Bronchial epithelial cell (primary cell): ENCODE measurements at regions not wholly inside any gene's neighbourhood (a gene's known extent, or its start where the extent isn't known, plus 50 kb on each side); places are given as distances from the start of the nearest gene placed in this dataset.

ENCODE experiments used
- DNase-seq: peaks from one replicate; pipeline ENCODE4 v3.0.0-alpha.2; 2010; ENCODE audit warnings: low read depth
- FAIRE-seq: peaks from 2 replicates; lab custom pipeline; 2011; peaks lifted over from hg19 to GRCh38; lab: Jason Lieb, UNC
- H3K27me3 ChIP-seq: 2 replicates; pipeline ENCODE4 v1.5.1; 2011; ENCODE audit warnings: low read length; ENCODE audit not compliant: control insufficient read depth, insufficient read depth
- H3K36me3 ChIP-seq: 2 replicates; pipeline ENCODE4 v1.5.1; 2011; ENCODE audit warnings: low read length; ENCODE audit not compliant: control insufficient read depth, insufficient read depth
- H3K4me3 ChIP-seq: 2 replicates; pipeline ENCODE4 v1.5.1; 2011; ENCODE audit warnings: mild to moderate bottlenecking, low read depth, low read length, control low read depth
- CTCF ChIP-seq: IDR thresholded peaks from 2 replicates; pipeline ENCODE4 v1.5.1; 2011; ENCODE audit warnings: mild to moderate bottlenecking, moderate library complexity, low read length, control low read depth, inconsistent platforms; ENCODE audit not compliant: insufficient read depth, severe bottlenecking

DNA sequence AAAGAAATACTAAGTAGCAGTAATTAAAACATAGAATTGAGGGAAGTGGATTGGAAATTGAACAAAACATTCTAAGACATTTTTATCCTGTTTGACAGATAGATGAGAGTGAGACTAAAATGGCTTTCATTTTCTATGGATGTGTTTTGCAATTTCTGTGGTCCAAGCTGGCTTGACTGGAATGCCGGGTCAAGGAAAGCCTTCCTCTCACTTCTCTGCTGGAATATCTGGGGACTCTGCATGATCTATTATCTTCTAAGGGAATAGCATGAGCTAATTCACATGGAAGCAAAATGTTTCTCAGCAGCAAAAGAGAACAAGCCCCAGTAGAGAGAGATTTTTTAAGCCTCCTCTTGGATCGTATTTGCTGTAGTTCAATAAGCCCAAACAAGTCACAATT is 407.9 kb upstream of the ATXN7L3B start:
- H3K36me3 ChIP-seq: no peaks in the 10 kb centered on the region
- no peaks in the 10 kb centered on the region for H3K27me3 ChIP-seq
- no peak for TF ChIP-seq CTCF
- H3K4me3 ChIP-seq: no peak overlapping the region
- FAIRE-seq (no peak), DNase-seq (no peak)

DNA sequence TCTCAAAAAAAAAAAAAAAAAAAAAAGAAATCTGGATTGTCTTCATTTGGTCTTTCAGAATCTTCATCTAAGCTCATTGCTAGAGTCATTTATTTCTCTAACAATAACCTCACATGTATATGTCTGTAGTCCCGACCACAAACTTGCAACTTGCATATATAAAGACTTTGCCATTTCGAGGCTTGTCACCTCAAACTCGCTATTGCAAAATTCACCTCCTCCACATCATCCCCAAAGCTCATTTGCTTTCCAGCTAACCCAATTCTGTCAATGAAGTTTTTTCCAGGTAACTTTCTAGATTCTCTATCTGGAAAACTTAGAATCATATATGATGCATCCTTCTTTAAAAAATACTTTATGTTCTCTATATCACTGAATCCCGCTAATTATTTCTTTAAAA is 393.2 kb upstream of the ATXN7L3B start:
- TF ChIP-seq CTCF: no peak
- FAIRE-seq (no peak), DNase-seq (no peak)
- Histone ChIP-seq H3K36me3 (no peaks in the 10 kb centered on the region), H3K27me3 (no peaks in the 10 kb centered on the region), H3K4me3 (no peak overlapping the region)

GRCh38 chr12:74145328-74145727 is 392.3 kb upstream of the ATXN7L3B start:
- Histone ChIP-seq H3K36me3 (no peaks in the 10 kb centered on the region), H3K4me3 (no peak overlapping the region), H3K27me3 (no peaks in the 10 kb centered on the region)
- FAIRE-seq (no peak), DNase-seq (no peak)
- TF ChIP-seq CTCF: no peak

DNA sequence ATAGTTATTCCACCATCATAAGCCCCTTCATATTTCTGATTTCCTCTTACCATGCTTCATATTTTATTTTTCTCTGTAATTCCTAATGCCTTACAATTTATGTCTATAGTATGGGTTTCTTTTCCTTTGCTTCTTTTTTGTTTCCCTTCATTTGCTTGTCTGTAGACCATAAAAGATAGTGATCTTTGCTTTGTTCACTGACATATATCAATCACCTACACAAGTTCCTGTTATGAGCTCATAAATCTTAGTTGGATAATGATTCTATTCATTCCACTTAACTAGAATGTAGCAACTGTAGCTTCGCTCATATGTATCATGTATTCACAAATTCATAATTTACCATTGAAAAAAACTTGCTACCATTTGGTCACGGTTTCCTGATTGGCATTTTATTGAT is 388.8 kb upstream of the ATXN7L3B start:
- FAIRE-seq (no peak), DNase-seq (no peak)
- H3K27me3 ChIP-seq: no peaks in the 10 kb centered on the region
- no peaks in the 10 kb centered on the region for H3K36me3 ChIP-seq
- no peak overlapping the region for H3K4me3 ChIP-seq
- TF ChIP-seq CTCF: no peak

DNA sequence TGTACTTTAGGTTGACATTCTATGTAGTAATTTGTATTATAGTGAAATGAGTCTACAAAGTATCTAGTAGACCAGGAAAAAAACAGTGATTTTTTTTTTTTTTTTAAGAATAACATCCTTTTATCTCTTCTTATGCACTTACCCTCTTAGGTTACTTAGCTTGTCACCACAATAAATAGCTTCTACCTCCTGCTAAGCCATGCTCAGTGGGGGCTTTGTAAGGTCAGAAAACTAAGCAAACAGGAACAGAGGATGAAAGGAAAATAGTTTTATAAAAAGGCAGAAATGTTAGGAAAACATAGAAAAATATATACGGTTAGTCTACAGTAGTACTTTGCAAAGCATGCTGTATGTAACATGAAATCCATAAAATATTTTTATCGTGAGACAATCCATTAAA is 385.3 kb upstream of the ATXN7L3B start:
- DNase-seq (no peak), FAIRE-seq (no peak)
- H3K27me3 ChIP-seq: no peaks in the 10 kb centered on the region
- H3K4me3 ChIP-seq: no peak overlapping the region
- no peaks in the 10 kb centered on the region for H3K36me3 ChIP-seq
- TF ChIP-seq CTCF: no peak

- Histone ChIP-seq H3K27me3 (no peaks in the 10 kb centered on the region), H3K4me3 (no peak overlapping the region), H3K36me3 (no peaks in the 10 kb centered on the region)
- no peak for TF ChIP-seq CTCF
- FAIRE-seq: no peak
- DNase-seq: no peak
These were observed 371.5 kb upstream of the ATXN7L3B start for GRCh38 chr12:74166096-74166495.
